ENCODE measurements at regions not wholly inside any gene's neighbourhood (a gene's known extent, or its start where the extent isn't known, plus 50 kb on each side); places are given as distances from the start of the nearest gene placed in this dataset.

GRCh38 chr13:56352901-56353300 is 787.8 kb upstream of the PRR20A start:
- no peak for TF ChIP-seq POLR2A (IDR thresholded peaks at IDR 0.05)
- TF ChIP-seq CTCF (IDR thresholded peaks at IDR 0.05), result no peak
- TF ChIP-seq POLR2AphosphoS5 (IDR thresholded peaks at IDR 0.05), result no peak
- no peak for TF ChIP-seq EP300 (IDR thresholded peaks at IDR 0.05)

All from stomach (tissue), 4 donors.